B cell (primary cell): ENCODE measurements at regions not wholly inside any gene's neighbourhood (a gene's known extent, or its start where the extent isn't known, plus 50 kb on each side); places are given as distances from the start of the nearest gene placed in this dataset.

Experiments
- ATAC-seq: fragments of 200-7000 bp; cut with Tn5 transposase; one replicate; pipeline ENCODE4 v1.10.0; 2021; ENCODE audit warnings: low read depth, mild to moderate bottlenecking, moderate number of reproducible peaks, moderate library complexity
- CTCF ChIA-PET: fragments of 350-600 bp; sonication (Branson Sonifier 250); formaldehyde crosslinking; loops from one replicate; lab custom pipeline; 2021; ENCODE audit warnings: antibody characterized with exemption, inconsistent platforms; lab: Charles Lee
- POLR2A ChIA-PET: fragments of 350-600 bp; sonication (Branson Sonifier 250); formaldehyde crosslinking; loops from one replicate; lab custom pipeline; 2021; ENCODE audit warnings: antibody characterized with exemption; lab: Charles Lee
- DNase-seq: peaks from one replicate; pipeline ENCODE4 v3.0.0; 2013
- H2AFZ ChIP-seq: 2 replicates; pipeline ENCODE4 v1.6.1; 2012; ENCODE audit warnings: mild to moderate bottlenecking, low read depth, low read length; ENCODE audit not compliant: insufficient read depth, poor library complexity, severe bottlenecking
- H3K27ac ChIP-seq, 2 donors: 1 replicate in 1 of 2; 2 replicates in 1 of 2; pipeline ENCODE4 v1.5.1; 2012 to 2013; ENCODE audit warnings: low read length in 2 of 2, mild to moderate bottlenecking in 2 of 2, moderate library complexity in 1 of 2
- H3K27me3 ChIP-seq, 4 experiments: fragments of 200-600 bp in 1 of 4; sonication (generic) in 1 of 4; replicated peaks in 1 of 4; 1 replicate in 2 of 4; 2 replicates in 2 of 4; pipeline versions ENCODE4 v1.6.1 to v1.7.0; 2013 to 2016; ENCODE audit warnings: low read length in 3 of 4, mild to moderate bottlenecking in 2 of 4, mixed read lengths in 1 of 4, moderate library complexity in 1 of 4; ENCODE audit not compliant: insufficient read depth in 4 of 4, control insufficient read depth in 3 of 4; ENCODE audit errors: control extremely low read depth in 1 of 4
- H3K36me3 ChIP-seq, 2 experiments: replicated peaks in 1 of 2; 1 replicate in 1 of 2; 2 replicates in 1 of 2; pipeline versions ENCODE4 v1.6.1 to v1.7.1; 2013; ENCODE audit warnings: low read length in 1 of 2; ENCODE audit not compliant: insufficient read depth in 2 of 2, control insufficient read depth in 1 of 2; ENCODE audit errors: control extremely low read depth in 1 of 2, extremely low read depth in 1 of 2
- H3K4me1 ChIP-seq, 2 donors: fragments of 200-600 bp in 1 of 2; sonication (generic) in 1 of 2; 1 replicate in 1 of 2; 2 replicates in 1 of 2; pipeline versions ENCODE4 v1.5.1 to v1.6.1; 2013 to 2017; ENCODE audit warnings: low read length in 2 of 2; ENCODE audit not compliant: control insufficient read depth in 2 of 2, insufficient read depth in 2 of 2
- H3K4me2 ChIP-seq: replicated peaks from 2 replicates; pipeline ENCODE3; 2012; ENCODE audit warnings: mild to moderate bottlenecking, low read depth, low read length; ENCODE audit not compliant: poor library complexity, severe bottlenecking
- H3K4me3 ChIP-seq, 5 experiments: fragments of 200-600 bp in 1 of 5; sonication (generic) in 1 of 5; 1 replicate in 3 of 5; 2 replicates in 2 of 5; pipeline versions ENCODE4 v1.5.1 to v1.7.0; 2011 to 2016; ENCODE audit warnings: low read length in 4 of 5, mild to moderate bottlenecking in 4 of 5, low read depth in 2 of 5, control low read depth in 1 of 5, moderate library complexity in 1 of 5; ENCODE audit not compliant: insufficient read depth in 1 of 5; ENCODE audit errors: control extremely low read depth in 1 of 5, extremely low read depth in 1 of 5
- H3K79me2 ChIP-seq: fragments of 200-600 bp; sonication (generic); one replicate; pipeline ENCODE4 v1.6.0; 2016; ENCODE audit warnings: low read length; ENCODE audit not compliant: control insufficient read depth, insufficient read depth
- H3K9ac ChIP-seq: fragments of 200-600 bp; sonication (generic); 2 replicates; pipeline ENCODE4 v1.6.1; 2017; ENCODE audit warnings: mild to moderate bottlenecking, low read length, moderate library complexity
- H3K9me3 ChIP-seq, 3 donors: one replicate each; pipeline versions ENCODE4 v1.6.1 to v1.7.1; 2013; ENCODE audit warnings: low read length in 2 of 3; ENCODE audit not compliant: control insufficient read depth in 2 of 3, insufficient read depth in 1 of 3; ENCODE audit errors: control extremely low read depth in 1 of 3
- H4K20me1 ChIP-seq: 2 replicates; pipeline ENCODE4 v1.6.0; 2012; ENCODE audit warnings: mild to moderate bottlenecking, low read length; ENCODE audit not compliant: insufficient read depth, control insufficient read depth, poor library complexity, severe bottlenecking
- H3K27ac Mint-ChIP-seq: one replicate; pipeline ENCODE4 v1.8.0; 2021; ENCODE audit warnings: mixed read lengths
- H3K27me3 Mint-ChIP-seq: one replicate; pipeline ENCODE4 v1.8.0; 2021; ENCODE audit warnings: mixed read lengths
- H3K4me1 Mint-ChIP-seq: one replicate; pipeline ENCODE4 v1.8.0; 2021; ENCODE audit warnings: mixed read lengths
- H3K4me3 Mint-ChIP-seq: one replicate; pipeline ENCODE4 v1.8.0; 2021; ENCODE audit warnings: mixed read lengths
- H3K9me3 Mint-ChIP-seq: one replicate; pipeline ENCODE4 v1.8.0; 2022; ENCODE audit warnings: mixed read lengths; ENCODE audit not compliant: insufficient read depth
- CTCF ChIP-seq: fragments of 200-600 bp; IDR thresholded peaks from one replicate; pipeline ENCODE4 v1.8.0; 2022; ENCODE audit warnings: antibody characterized with exemption, mild to moderate bottlenecking
- EZH2 ChIP-seq: IDR thresholded peaks from 2 replicates; pipeline ENCODE4 v1.6.1; 2012; ENCODE audit warnings: borderline replicate concordance, low read depth, mild to moderate bottlenecking, moderate library complexity, low read length; ENCODE audit not compliant: insufficient read depth, poor library complexity, severe bottlenecking
- WGBS: methylation state at CpG from one replicate; pipeline ENCODE4 v1.1.5; 2013; ENCODE audit warnings: missing lambda C conversion rate; ENCODE audit not compliant: insufficient coverage; 5-methylcytosine and 5-hydroxymethylcytosine counted together
- intact Hi-C: fragments of 100-400 bp; cut with micrococcal nuclease; formaldehyde crosslinking; loops from one replicate; pipeline ENCODE4 v1.10.0; 2022

DNA sequence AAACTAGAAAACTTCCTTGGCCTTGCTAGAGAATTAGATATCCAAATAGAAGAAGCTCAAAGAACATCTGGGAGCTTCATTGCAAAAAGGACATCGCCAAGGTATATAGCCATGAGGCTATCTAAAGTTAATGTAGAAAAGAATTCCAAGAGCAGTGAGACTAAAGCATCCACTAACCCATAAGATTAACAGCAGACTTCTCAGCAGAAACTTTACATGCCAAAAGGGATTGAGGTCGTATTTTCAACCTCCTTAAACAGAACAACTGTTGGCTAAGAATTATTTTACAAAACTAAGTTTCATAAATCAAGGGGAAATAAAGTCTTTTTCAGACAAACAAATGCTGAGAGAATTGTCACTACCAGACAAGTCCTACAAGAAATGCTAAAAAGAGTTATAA is 149.1 kb upstream of the COL21A1 start:
- H3K79me2 ChIP-seq, result no peaks in the 10 kb centered on the region
- H3K4me1 ChIP-seq, result no peaks in the 10 kb centered on the region
- H3K4me2 ChIP-seq, result no peak overlapping the region
- H3K9me3 Mint-ChIP-seq, result peaks cover under 1% of the 10 kb centered on the region
- H3K27me3 Mint-ChIP-seq, result no peaks in the 10 kb centered on the region
- no peaks in the 10 kb centered on the region for H3K9me3 ChIP-seq
- no peak overlapping the region for H3K4me3 ChIP-seq
- no peak overlapping the region for H3K4me3 Mint-ChIP-seq
- H3K27me3 ChIP-seq, result no peaks in the 10 kb centered on the region
- no CpG with 5 or more reads among the region's 2 CpGs for WGBS
- no peaks in the 10 kb centered on the region for H4K20me1 ChIP-seq
- intact Hi-C loops, result no loop called here
- H3K4me1 Mint-ChIP-seq, result no peaks in the 10 kb centered on the region
- no peak for TF ChIP-seq CTCF
- POLR2A ChIA-PET, result no interaction called here
- no peak overlapping the region for H3K27ac Mint-ChIP-seq
- CTCF ChIA-PET, result no interaction called here
- no peak overlapping the region for H3K27ac ChIP-seq
- no peak overlapping the region for H3K9ac ChIP-seq
- H3K36me3 ChIP-seq, result no peaks in the 10 kb centered on the region
- ATAC-seq, result no peak
- no peak for DNase-seq
- H2AFZ ChIP-seq, result no peak overlapping the region

- Histone ChIP-seq H3K27me3 (no peaks in the 10 kb centered on the region), H4K20me1 (no peaks in the 10 kb centered on the region), H3K9me3 (no peaks in the 10 kb centered on the region), H3K36me3 (no peaks in the 10 kb centered on the region), H3K4me2 (no peak overlapping the region), H3K4me3 (no peak overlapping the region), H3K79me2 (no peaks in the 10 kb centered on the region), H3K9ac (no peak overlapping the region), H2AFZ (no peak overlapping the region), H3K27ac (no peak overlapping the region), H3K4me1 (no peaks in the 10 kb centered on the region)
- Mint-ChIP-seq H3K27me3 (no peaks in the 10 kb centered on the region), H3K4me1 (no peaks in the 10 kb centered on the region), H3K4me3 (no peak overlapping the region), H3K9me3 (no peaks in the 10 kb centered on the region), H3K27ac (no peak overlapping the region)
- DNase-seq, result no peak
- TF ChIP-seq CTCF (no peak), EZH2 (no peak)
- intact Hi-C loops, result no loop called here
- CTCF ChIA-PET, result no interaction called here
- 78% methylated on average over 10 of the region's 13 CpGs for WGBS
- POLR2A ChIA-PET, result no interaction called here
- ATAC-seq, result no peak
These were observed 146.5 kb upstream of the COL21A1 start for GRCh38 chr6:56393615-56394612.
